ENCODE measurements at regions not wholly inside any gene's neighbourhood (a gene's known extent, or its start where the extent isn't known, plus 50 kb on each side); places are given as distances from the start of the nearest gene placed in this dataset.
"Not testable (repeated sequence)": the region's sequence is repeated elsewhere in the genome, so short reads cannot be mapped to it uniquely, and the experiment has no call there.

GRCh38 chr3:87673132-87673531 lies 385.7 kb downstream of the CGGBP1 start:
- H3K4me1 ChIP-seq (ENCODE audit: control insufficient read depth in 2 of 2, insufficient read depth in 2 of 2, low read length in 2 of 2) = no peaks in the 10 kb centered on the region
- no peak overlapping the region for H3K27ac Mint-ChIP-seq
- ATAC-seq (no peak), DNase-seq (no peak)
- peaks cover 0 to 2% (median 0%) of the 10 kb centered on the region in 7 donors for H3K4me1 Mint-ChIP-seq
- POLR2A ChIA-PET = no interaction called here
- peaks cover 0 to 8% (median 0%) of the 10 kb centered on the region in 5 donors for H3K27me3 Mint-ChIP-seq
- CTCF ChIA-PET = no interaction called here
- no peak overlapping the region for H3K4me3 Mint-ChIP-seq
- peaks cover 0 to 1% (median 0%) of the 10 kb centered on the region in 11 donors for H3K9me3 Mint-ChIP-seq
- no peaks in the 10 kb centered on the region for H3K36me3 ChIP-seq (ENCODE audit: control insufficient read depth in 2 of 3, insufficient read depth in 3 of 3, low read length in 3 of 3)
- no peaks in the 10 kb centered on the region for H3K36me3 Mint-ChIP-seq
- no peak overlapping the region for H3K27ac ChIP-seq (ENCODE audit: low read depth, low read length)
- no peaks in the 10 kb centered on the region for H3K27me3 ChIP-seq (ENCODE audit: control insufficient read depth in 2 of 2, insufficient read depth in 2 of 2, low read length in 2 of 2)
- intact Hi-C loops (cut with micrococcal nuclease) = no loop called here
- H3K4me3 ChIP-seq (ENCODE audit: low read length) = no peak overlapping the region
- no peaks in the 10 kb centered on the region for H3K9me3 ChIP-seq (ENCODE audit: control insufficient read depth in 2 of 3, low read length in 3 of 3)

- H3K36me3 Mint-ChIP-seq = no peaks in the 10 kb centered on the region
- intact Hi-C loops (cut with micrococcal nuclease) = no loop called here
- ChIA-PET POLR2A (no interaction called here), CTCF (no interaction called here)
- DNase-seq = no peak
- H3K27me3 Mint-ChIP-seq = peaks cover 0 to 5% (median 0%) of the 10 kb centered on the region in 5 donors
- H3K27ac Mint-ChIP-seq = no peak overlapping the region
- H3K4me3 ChIP-seq (ENCODE audit: low read length) = no peak overlapping the region
- H3K36me3 ChIP-seq (ENCODE audit: control insufficient read depth in 2 of 3, insufficient read depth in 3 of 3, low read length in 3 of 3) = no peaks in the 10 kb centered on the region
- H3K4me1 Mint-ChIP-seq = no peaks in the 10 kb centered on the region
- peaks cover 0 to 1% (median 0%) of the 10 kb centered on the region in 11 donors for H3K9me3 Mint-ChIP-seq
- H3K27me3 ChIP-seq (ENCODE audit: control insufficient read depth in 2 of 2, insufficient read depth in 2 of 2, low read length in 2 of 2) = no peaks in the 10 kb centered on the region
- H3K9me3 ChIP-seq (ENCODE audit: control insufficient read depth in 2 of 3, low read length in 3 of 3) = no peaks in the 10 kb centered on the region
- ATAC-seq = no peak
- no peaks in the 10 kb centered on the region for H3K4me1 ChIP-seq (ENCODE audit: control insufficient read depth in 2 of 2, insufficient read depth in 2 of 2, low read length in 2 of 2)
- H3K27ac ChIP-seq (ENCODE audit: low read depth, low read length) = no peak overlapping the region
- no peak overlapping the region for H3K4me3 Mint-ChIP-seq
These were observed 377.8 kb upstream of the POU1F1 start for GRCh38 chr3:87654184-87654583.

- ATAC-seq; CTCF ChIA-PET; H3K27ac ChIP-seq (ENCODE audit: low read depth, low read length); H3K9me3 Mint-ChIP-seq; H3K27me3 Mint-ChIP-seq; H3K27me3 ChIP-seq (ENCODE audit: control insufficient read depth in 2 of 2, insufficient read depth in 2 of 2, low read length in 2 of 2); H3K4me1 Mint-ChIP-seq; H3K4me3 Mint-ChIP-seq; intact Hi-C loops (cut with micrococcal nuclease); DNase-seq; H3K36me3 ChIP-seq (ENCODE audit: control insufficient read depth in 2 of 3, insufficient read depth in 3 of 3, low read length in 3 of 3); H3K4me3 ChIP-seq (ENCODE audit: low read length); H3K27ac Mint-ChIP-seq; H3K9me3 ChIP-seq (ENCODE audit: control insufficient read depth in 2 of 3, low read length in 3 of 3); H3K4me1 ChIP-seq (ENCODE audit: control insufficient read depth in 2 of 2, insufficient read depth in 2 of 2, low read length in 2 of 2); H3K36me3 Mint-ChIP-seq: not testable (repeated sequence)
- POLR2A ChIA-PET = interaction anchor here (0.7 kb wide), 1 partner anchor 28 kb away, joined by 3 read pairs; no protein-coding TSS in a partner anchor
These were observed 376.8 kb upstream of the POU1F1 start for GRCh38 chr3:87653138-87653537.

- H3K9me3 Mint-ChIP-seq = peaks cover 0 to 12% (median 1%) of the 10 kb centered on the region in 11 donors
- DNase-seq (no peak), ATAC-seq (no peak)
- Histone ChIP-seq H3K4me1 (ENCODE audit: control insufficient read depth in 2 of 2, insufficient read depth in 2 of 2, low read length in 2 of 2) (no peaks in the 10 kb centered on the region), H3K9me3 (ENCODE audit: control insufficient read depth in 2 of 3, low read length in 3 of 3) (no peaks in the 10 kb centered on the region), H3K27me3 (ENCODE audit: control insufficient read depth in 2 of 2, insufficient read depth in 2 of 2, low read length in 2 of 2) (no peaks in the 10 kb centered on the region), H3K27ac (ENCODE audit: low read depth, low read length) (no peak overlapping the region), H3K36me3 (ENCODE audit: control insufficient read depth in 2 of 3, insufficient read depth in 3 of 3, low read length in 3 of 3) (no peaks in the 10 kb centered on the region), H3K4me3 (ENCODE audit: low read length) (no peak overlapping the region)
- H3K36me3 Mint-ChIP-seq = no peaks in the 10 kb centered on the region
- H3K4me3 Mint-ChIP-seq = no peak overlapping the region
- ChIA-PET CTCF (no interaction called here), POLR2A (no interaction called here)
- H3K27ac Mint-ChIP-seq = no peak overlapping the region
- intact Hi-C loops (cut with micrococcal nuclease) = no loop called here
- H3K27me3 Mint-ChIP-seq = peaks cover 0 to 3% (median 0%) of the 10 kb centered on the region in 5 donors
- H3K4me1 Mint-ChIP-seq = no peaks in the 10 kb centered on the region
These were observed 358.0 kb upstream of the POU1F1 start for GRCh38 chr3:87634426-87634825.

GRCh38 chr3:87627316-87627715 lies 350.9 kb upstream of the POU1F1 start:
- intact Hi-C loops (cut with micrococcal nuclease) = no loop called here
- Mint-ChIP-seq H3K9me3 (peaks cover 0 to 10% (median 3%) of the 10 kb centered on the region in 11 donors), H3K27me3 (peaks cover 0 to 5% (median 0%) of the 10 kb centered on the region in 5 donors), H3K4me1 (no peaks in the 10 kb centered on the region), H3K36me3 (no peaks in the 10 kb centered on the region), H3K4me3 (no peak overlapping the region), H3K27ac (no peak overlapping the region)
- Histone ChIP-seq H3K4me3 (ENCODE audit: low read length) (no peak overlapping the region), H3K36me3 (ENCODE audit: control insufficient read depth in 2 of 3, insufficient read depth in 3 of 3, low read length in 3 of 3) (no peaks in the 10 kb centered on the region), H3K9me3 (ENCODE audit: control insufficient read depth in 2 of 3, low read length in 3 of 3) (no peaks in the 10 kb centered on the region), H3K4me1 (ENCODE audit: control insufficient read depth in 2 of 2, insufficient read depth in 2 of 2, low read length in 2 of 2) (no peaks in the 10 kb centered on the region), H3K27me3 (ENCODE audit: control insufficient read depth in 2 of 2, insufficient read depth in 2 of 2, low read length in 2 of 2) (no peaks in the 10 kb centered on the region), H3K27ac (ENCODE audit: low read depth, low read length) (no peak overlapping the region)
- ATAC-seq (no peak), DNase-seq (no peak)
- ChIA-PET CTCF (no interaction called here), POLR2A (no interaction called here)

- ChIA-PET CTCF (no interaction called here), POLR2A (no interaction called here)
- Mint-ChIP-seq H3K4me3 (no peak overlapping the region), H3K9me3 (peaks cover 0 to 10% (median 2%) of the 10 kb centered on the region in 11 donors), H3K27me3 (peaks cover 0 to 5% (median 0%) of the 10 kb centered on the region in 5 donors), H3K4me1 (no peaks in the 10 kb centered on the region), H3K27ac (no peak overlapping the region), H3K36me3 (no peaks in the 10 kb centered on the region)
- no peaks in the 10 kb centered on the region for H3K9me3 ChIP-seq (ENCODE audit: control insufficient read depth in 2 of 3, low read length in 3 of 3)
- H3K36me3 ChIP-seq (ENCODE audit: control insufficient read depth in 2 of 3, insufficient read depth in 3 of 3, low read length in 3 of 3) = no peaks in the 10 kb centered on the region
- H3K27me3 ChIP-seq (ENCODE audit: control insufficient read depth in 2 of 2, insufficient read depth in 2 of 2, low read length in 2 of 2) = no peaks in the 10 kb centered on the region
- no peak overlapping the region for H3K4me3 ChIP-seq (ENCODE audit: low read length)
- intact Hi-C loops (cut with micrococcal nuclease) = no loop called here
- DNase-seq (no peak), ATAC-seq (no peak)
- no peaks in the 10 kb centered on the region for H3K4me1 ChIP-seq (ENCODE audit: control insufficient read depth in 2 of 2, insufficient read depth in 2 of 2, low read length in 2 of 2)
- H3K27ac ChIP-seq (ENCODE audit: low read depth, low read length) = no peak overlapping the region
These were observed 350.2 kb upstream of the POU1F1 start for GRCh38 chr3:87626546-87626945.

GRCh38 chr3:87625876-87626275 lies 349.5 kb upstream of the POU1F1 start:
- H3K27me3 ChIP-seq (ENCODE audit: control insufficient read depth in 2 of 2, insufficient read depth in 2 of 2, low read length in 2 of 2) = no peaks in the 10 kb centered on the region
- no peak overlapping the region for H3K4me3 Mint-ChIP-seq
- ChIA-PET CTCF (no interaction called here), POLR2A (no interaction called here)
- no peaks in the 10 kb centered on the region for H3K36me3 Mint-ChIP-seq
- H3K4me1 Mint-ChIP-seq = no peaks in the 10 kb centered on the region
- H3K36me3 ChIP-seq (ENCODE audit: control insufficient read depth in 2 of 3, insufficient read depth in 3 of 3, low read length in 3 of 3) = no peaks in the 10 kb centered on the region
- no peak overlapping the region for H3K4me3 ChIP-seq (ENCODE audit: low read length)
- no peak overlapping the region for H3K27ac Mint-ChIP-seq
- intact Hi-C loops (cut with micrococcal nuclease) = no loop called here
- H3K4me1 ChIP-seq (ENCODE audit: control insufficient read depth in 2 of 2, insufficient read depth in 2 of 2, low read length in 2 of 2) = no peaks in the 10 kb centered on the region
- H3K9me3 ChIP-seq (ENCODE audit: control insufficient read depth in 2 of 3, low read length in 3 of 3) = no peaks in the 10 kb centered on the region
- DNase-seq = no peak
- no peak overlapping the region for H3K27ac ChIP-seq (ENCODE audit: low read depth, low read length)
- ATAC-seq = no peak
- peaks cover 0 to 10% (median 2%) of the 10 kb centered on the region in 11 donors for H3K9me3 Mint-ChIP-seq
- H3K27me3 Mint-ChIP-seq = peaks cover 0 to 5% (median 0%) of the 10 kb centered on the region in 5 donors

Measured in naive thymus-derived CD4-positive, alpha-beta T cell (primary cell).